Nephron (organoid): ENCODE measurements at regions not wholly inside any gene's neighbourhood (a gene's known extent, or its start where the extent isn't known, plus 50 kb on each side); places are given as distances from the start of the nearest gene placed in this dataset.
"Not testable (repeated sequence)": the region's sequence is repeated elsewhere in the genome, so short reads cannot be mapped to it uniquely, and the experiment has no call there.

Experiments
- H3K27ac Mint-ChIP-seq, 3 experiments: 2 replicates each; pipeline ENCODE4 v1.8.0; 2020; ENCODE audit warnings: mixed read lengths in 3 of 3, mild to moderate bottlenecking in 2 of 3, moderate library complexity in 1 of 3
- H3K27me3 Mint-ChIP-seq: 2 replicates; pipeline ENCODE4 v1.8.0; 2021; ENCODE audit warnings: low read depth, mild to moderate bottlenecking, moderate library complexity, mixed read lengths
- H3K36me3 Mint-ChIP-seq: 2 replicates; pipeline ENCODE4 v1.8.0; 2020; ENCODE audit warnings: low read depth, mixed read lengths
- H3K4me1 Mint-ChIP-seq: 2 replicates; pipeline ENCODE4 v1.8.0; 2020; ENCODE audit warnings: mixed read lengths
- H3K4me3 Mint-ChIP-seq, 3 experiments: 2 replicates each; pipeline ENCODE4 v1.8.0; 2020; ENCODE audit warnings: mild to moderate bottlenecking in 3 of 3, mixed read lengths in 3 of 3, moderate library complexity in 2 of 3
- H3K9me3 Mint-ChIP-seq: 2 replicates; pipeline ENCODE4 v1.8.0; 2020; ENCODE audit warnings: mixed read lengths
- TF ChIP-seq, protein P1 (sequence below), 3 experiments: fragments of 200-600 bp; sonication (generic); IDR thresholded peaks; one replicate each; pipeline ENCODE4 v1.5.0; 2021; ENCODE audit warnings: antibody characterized with exemption in 3 of 3; ENCODE audit not compliant: unreplicated experiment in 3 of 3

DNA sequence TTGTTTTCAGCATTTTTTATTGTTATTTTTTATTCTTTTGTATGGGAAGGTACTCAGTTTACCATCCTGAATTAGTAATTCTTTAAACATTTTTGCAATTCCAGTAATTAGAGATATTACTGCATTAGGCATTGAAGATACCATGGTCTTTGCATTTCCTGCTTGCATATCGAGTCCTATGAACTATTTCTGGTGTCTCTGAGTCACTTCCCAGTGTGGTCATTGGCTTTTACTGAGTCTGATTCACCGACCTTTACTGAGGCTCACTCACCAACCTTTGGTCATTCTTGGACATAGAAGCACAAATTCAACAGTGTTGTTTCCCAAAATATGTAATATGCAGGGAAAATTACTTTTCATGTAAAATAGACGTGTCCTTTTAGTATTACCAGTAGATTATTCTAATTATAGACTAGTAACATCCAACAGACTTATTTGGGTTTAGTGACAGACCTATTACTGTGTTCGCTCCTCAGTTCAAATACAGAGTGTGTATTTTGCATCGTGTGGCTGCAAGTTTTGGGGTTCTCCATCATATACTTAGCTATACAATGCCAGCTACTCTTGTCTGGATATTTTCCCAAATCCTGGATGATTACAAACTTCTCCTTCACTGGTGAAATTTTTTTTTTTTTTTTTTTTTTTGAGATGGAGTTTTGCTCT lies 180.7 kb upstream of the PRSS1 start:
- H3K4me3 Mint-ChIP-seq, result no peak overlapping the region
- no peaks in the 10 kb centered on the region for H3K4me1 Mint-ChIP-seq
- TF ChIP-seq, protein P1, sequence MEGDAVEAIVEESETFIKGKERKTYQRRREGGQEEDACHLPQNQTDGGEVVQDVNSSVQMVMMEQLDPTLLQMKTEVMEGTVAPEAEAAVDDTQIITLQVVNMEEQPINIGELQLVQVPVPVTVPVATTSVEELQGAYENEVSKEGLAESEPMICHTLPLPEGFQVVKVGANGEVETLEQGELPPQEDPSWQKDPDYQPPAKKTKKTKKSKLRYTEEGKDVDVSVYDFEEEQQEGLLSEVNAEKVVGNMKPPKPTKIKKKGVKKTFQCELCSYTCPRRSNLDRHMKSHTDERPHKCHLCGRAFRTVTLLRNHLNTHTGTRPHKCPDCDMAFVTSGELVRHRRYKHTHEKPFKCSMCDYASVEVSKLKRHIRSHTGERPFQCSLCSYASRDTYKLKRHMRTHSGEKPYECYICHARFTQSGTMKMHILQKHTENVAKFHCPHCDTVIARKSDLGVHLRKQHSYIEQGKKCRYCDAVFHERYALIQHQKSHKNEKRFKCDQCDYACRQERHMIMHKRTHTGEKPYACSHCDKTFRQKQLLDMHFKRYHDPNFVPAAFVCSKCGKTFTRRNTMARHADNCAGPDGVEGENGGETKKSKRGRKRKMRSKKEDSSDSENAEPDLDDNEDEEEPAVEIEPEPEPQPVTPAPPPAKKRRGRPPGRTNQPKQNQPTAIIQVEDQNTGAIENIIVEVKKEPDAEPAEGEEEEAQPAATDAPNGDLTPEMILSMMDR (IDR thresholded peaks at IDR 0.05; ENCODE audit: unreplicated experiment in 3 of 3), result no peak
- no peak overlapping the region for H3K27ac Mint-ChIP-seq
- H3K27me3 Mint-ChIP-seq, result no peaks in the 10 kb centered on the region
- peaks cover 15% of the 10 kb centered on the region for H3K9me3 Mint-ChIP-seq
- no peaks in the 10 kb centered on the region for H3K36me3 Mint-ChIP-seq

DNA sequence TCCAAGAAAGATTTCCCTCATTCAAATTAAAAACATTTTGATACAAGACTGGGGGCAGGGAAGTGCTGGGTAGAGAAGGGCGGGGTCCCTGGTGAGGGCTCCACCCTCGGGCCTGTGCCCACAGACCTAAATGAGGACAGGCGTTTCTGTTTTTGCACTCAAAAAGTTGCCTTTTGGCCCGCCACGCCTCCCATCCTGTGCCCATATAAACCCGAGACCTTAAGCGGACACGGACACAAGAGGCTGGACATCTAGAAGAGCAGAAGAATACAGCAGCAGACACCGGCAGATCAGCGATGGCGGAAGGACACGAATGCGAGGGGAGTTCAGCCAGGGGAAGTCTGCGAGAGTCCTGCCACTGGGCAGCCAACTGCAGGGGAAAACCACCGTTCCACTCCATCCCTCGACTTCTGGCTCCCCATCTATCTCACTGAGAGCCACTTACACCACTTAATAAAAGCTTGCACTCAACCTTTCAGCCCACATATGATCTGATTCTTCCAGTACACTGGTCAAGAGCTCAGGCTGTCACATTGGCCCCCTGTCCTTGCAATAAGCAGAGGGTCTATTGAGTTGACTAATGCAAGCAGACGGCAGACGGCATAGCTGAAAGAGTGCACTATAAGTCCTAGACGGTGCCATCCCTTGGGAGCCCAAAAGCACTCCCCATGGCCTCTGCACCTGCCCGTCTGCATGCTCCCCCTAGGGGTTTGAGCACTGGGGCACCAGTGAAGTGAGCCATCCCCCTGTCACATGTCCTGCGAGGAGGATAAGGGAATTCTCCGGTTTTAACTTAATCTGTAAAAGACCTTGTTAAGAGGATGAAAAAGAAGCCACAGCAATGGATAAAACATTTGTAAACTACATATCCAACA lies 181.8 kb upstream of the PRSS1 start:
- no peaks in the 10 kb centered on the region for H3K36me3 Mint-ChIP-seq
- no peaks in the 10 kb centered on the region for H3K4me1 Mint-ChIP-seq
- H3K27me3 Mint-ChIP-seq, result no peaks in the 10 kb centered on the region
- H3K27ac Mint-ChIP-seq, result no peak overlapping the region
- no peak overlapping the region for H3K4me3 Mint-ChIP-seq
- TF ChIP-seq, protein P1 (IDR thresholded peaks at IDR 0.05; ENCODE audit: unreplicated experiment in 3 of 3), result no peak
- peaks cover 5% of the 10 kb centered on the region for H3K9me3 Mint-ChIP-seq

- TF ChIP-seq, protein P1 (IDR thresholded peaks at IDR 0.05; ENCODE audit: unreplicated experiment in 3 of 3), result no peak
- Mint-ChIP-seq H3K4me3 (no peak overlapping the region), H3K4me1 (no peaks in the 10 kb centered on the region), H3K9me3 (no peaks in the 10 kb centered on the region), H3K36me3 (no peaks in the 10 kb centered on the region), H3K27ac (no peak overlapping the region), H3K27me3 (no peaks in the 10 kb centered on the region)
These were observed 183.0 kb upstream of the PRSS1 start for GRCh38 chr7:142566271-142566670.

GRCh38 chr7:142564125-142564524 lies 185.1 kb upstream of the PRSS1 start:
- H3K27ac Mint-ChIP-seq, H3K36me3 Mint-ChIP-seq, H3K4me3 Mint-ChIP-seq, H3K27me3 Mint-ChIP-seq, H3K9me3 Mint-ChIP-seq, H3K4me1 Mint-ChIP-seq: not testable (repeated sequence)

DNA sequence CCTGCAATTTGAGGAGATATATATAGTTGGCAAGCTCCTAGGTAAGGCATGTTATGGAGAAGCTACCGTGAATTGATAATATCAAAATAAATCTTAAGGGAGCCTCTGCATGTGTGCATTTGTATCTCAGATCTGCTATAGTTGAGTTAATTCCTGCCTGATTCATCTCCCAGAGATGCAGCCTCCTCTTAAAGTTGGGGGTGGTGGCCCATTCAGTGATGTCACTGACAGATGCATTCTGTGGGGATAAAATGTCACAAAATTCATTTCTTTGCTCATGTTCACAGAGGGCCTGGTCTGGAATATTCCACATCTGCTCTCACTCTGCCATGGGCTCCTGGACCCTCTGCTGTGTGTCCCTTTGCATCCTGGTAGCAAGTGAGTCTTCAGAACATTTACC lies 185.8 kb upstream of the PRSS1 start:
- TF ChIP-seq, protein P1 (IDR thresholded peaks at IDR 0.05; ENCODE audit: unreplicated experiment in 3 of 3), result no peak
- no peak overlapping the region for H3K4me3 Mint-ChIP-seq
- no peaks in the 10 kb centered on the region for H3K9me3 Mint-ChIP-seq
- no peak overlapping the region for H3K27ac Mint-ChIP-seq
- H3K36me3 Mint-ChIP-seq, result no peaks in the 10 kb centered on the region
- no peaks in the 10 kb centered on the region for H3K4me1 Mint-ChIP-seq
- no peaks in the 10 kb centered on the region for H3K27me3 Mint-ChIP-seq

GRCh38 chr7:142562688-142563087 lies 186.6 kb upstream of the PRSS1 start:
- Mint-ChIP-seq H3K27ac (no peak overlapping the region), H3K9me3 (no peaks in the 10 kb centered on the region), H3K4me3 (no peak overlapping the region), H3K27me3 (peaks cover 6% of the 10 kb centered on the region), H3K36me3 (no peaks in the 10 kb centered on the region), H3K4me1 (no peaks in the 10 kb centered on the region)
- TF ChIP-seq, protein P1 (IDR thresholded peaks at IDR 0.05; ENCODE audit: unreplicated experiment in 3 of 3), result no peak

DNA sequence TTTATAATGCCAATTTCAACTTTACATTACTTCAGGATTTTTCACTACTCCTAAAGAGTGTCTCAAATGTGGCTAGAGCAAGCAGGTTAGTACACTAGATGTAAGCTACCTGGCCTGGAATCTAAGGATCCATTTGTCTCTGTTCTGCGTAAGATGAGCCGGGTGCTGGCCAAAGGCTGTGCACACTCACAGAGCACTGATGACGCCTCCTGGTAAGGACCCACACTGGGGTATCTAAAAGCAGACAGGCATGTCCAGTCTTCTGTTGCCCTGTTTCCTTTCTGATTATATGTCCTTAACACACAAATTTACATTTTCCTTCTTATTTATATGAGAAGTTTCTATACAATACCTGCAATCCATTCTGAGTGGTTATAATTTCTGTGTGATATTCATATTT lies 187.9 kb upstream of the PRSS1 start:
- H3K36me3 Mint-ChIP-seq, H3K4me3 Mint-ChIP-seq, H3K4me1 Mint-ChIP-seq, H3K9me3 Mint-ChIP-seq, H3K27me3 Mint-ChIP-seq, H3K27ac Mint-ChIP-seq: not testable (repeated sequence)

DNA sequence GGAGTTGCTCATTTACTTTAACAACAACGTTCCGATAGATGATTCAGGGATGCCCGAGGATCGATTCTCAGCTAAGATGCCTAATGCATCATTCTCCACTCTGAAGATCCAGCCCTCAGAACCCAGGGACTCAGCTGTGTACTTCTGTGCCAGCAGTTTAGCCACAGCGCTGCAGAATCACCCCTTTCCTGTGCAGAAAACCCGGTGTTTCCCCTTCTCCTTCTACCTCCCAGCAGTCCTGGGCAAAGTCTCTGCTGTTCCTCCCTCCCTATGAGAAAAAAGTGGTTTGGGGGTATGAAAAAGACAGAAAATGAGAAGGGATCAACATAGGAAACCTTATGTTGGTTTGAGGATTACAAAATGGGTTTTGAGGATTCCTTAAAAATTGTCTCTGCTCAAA lies 188.5 kb upstream of the PRSS1 start:
- H3K27me3 Mint-ChIP-seq, H3K27ac Mint-ChIP-seq, H3K4me3 Mint-ChIP-seq, H3K4me1 Mint-ChIP-seq, H3K9me3 Mint-ChIP-seq, H3K36me3 Mint-ChIP-seq: not testable (repeated sequence)
